HEK293 (cell line): ENCODE measurements at regions not wholly inside any gene's neighbourhood (a gene's known extent, or its start where the extent isn't known, plus 50 kb on each side); places are given as distances from the start of the nearest gene placed in this dataset.

Experiments
- CTCF ChIA-PET: fragments of 350-600 bp; formaldehyde crosslinking; extraction: SDS; loops from one replicate; lab custom pipeline; 2021; ENCODE audit warnings: antibody characterized with exemption; lab: Yijun Ruan, JAX
- POLR2A ChIA-PET: fragments of 300-600 bp; formaldehyde crosslinking; extraction: SDS; loops from one replicate; lab custom pipeline; 2020; ENCODE audit warnings: antibody characterized with exemption, inconsistent platforms; lab: Yijun Ruan, JAX
- H3K27ac ChIP-seq: fragments of 200-500 bp; sonication (Bioruptor generic); 2 replicates; pipeline ENCODE4 v1.5.1; 2014; ENCODE audit warnings: low read depth, low read length, control low read depth, inconsistent platforms; ENCODE audit errors: extremely low read depth
- H3K36me3 ChIP-seq, 2 experiments: fragments of 200-500 bp in 1 of 2; sonication (Bioruptor generic) in 1 of 2; 1 replicate in 1 of 2; 2 replicates in 1 of 2; pipeline ENCODE4 v1.5.1; 2014 to 2017; ENCODE audit warnings: inconsistent platforms in 2 of 2, low read length in 2 of 2; ENCODE audit not compliant: control insufficient read depth in 2 of 2, insufficient read depth in 1 of 2
- H3K4me1 ChIP-seq: fragments of 200-500 bp; sonication (Bioruptor generic); 2 replicates; pipeline ENCODE4 v1.5.1; 2014; ENCODE audit warnings: mild to moderate bottlenecking, low read length, inconsistent platforms; ENCODE audit not compliant: control insufficient read depth, insufficient read depth
- H3K4me3 ChIP-seq: 2 replicates; pipeline ENCODE4 v1.5.1; 2011; ENCODE audit warnings: low read depth, mild to moderate bottlenecking, control low read depth, low read length, moderate library complexity
- H3K9me3 ChIP-seq: fragments of 200-500 bp; sonication (Bioruptor generic); 2 replicates; pipeline ENCODE4 v1.5.1; 2014; ENCODE audit warnings: low read depth, low read length, inconsistent platforms; ENCODE audit not compliant: control insufficient read depth, insufficient read depth
- KLF10 ChIP-seq: fragments of 450-650 bp; IDR thresholded peaks from 2 replicates; pipeline ENCODE4 v1.5.1; 2018; ENCODE audit warnings: missing biosample characterization, mild to moderate bottlenecking, missing genetic modification characterization
- RBAK ChIP-seq: fragments of 450-650 bp; formaldehyde crosslinking; IDR thresholded peaks from 2 replicates; pipeline ENCODE4 v1.5.1; 2016; ENCODE audit warnings: missing biosample characterization, missing genetic modification characterization
- SALL2 ChIP-seq: fragments of 450-650 bp; formaldehyde crosslinking; IDR thresholded peaks from 2 replicates; pipeline ENCODE4 v1.5.0; 2017; ENCODE audit warnings: missing biosample characterization, mild to moderate bottlenecking, missing genetic modification characterization, borderline replicate concordance
- SCRT1 ChIP-seq: fragments of 450-650 bp; formaldehyde crosslinking; IDR thresholded peaks from 2 replicates; pipeline ENCODE4 v1.5.1; 2016; ENCODE audit warnings: missing biosample characterization, missing genetic modification characterization, borderline replicate concordance
- TCF7L2 ChIP-seq: IDR thresholded peaks from 2 replicates; pipeline ENCODE4 v1.6.1; 2011; ENCODE audit warnings: low read depth, mild to moderate bottlenecking, inconsistent platforms, low read length, moderate library complexity, borderline replicate concordance
- YY1 ChIP-seq: fragments of 450-650 bp; formaldehyde crosslinking; IDR thresholded peaks from 2 replicates; pipeline ENCODE4 v1.5.1; 2018; ENCODE audit warnings: missing biosample characterization, missing genetic modification characterization
- ZNF221 ChIP-seq: fragments of 450-650 bp; formaldehyde crosslinking; IDR thresholded peaks from 2 replicates; pipeline ENCODE4 v1.5.1; 2017; ENCODE audit warnings: missing biosample characterization, missing genetic modification characterization, borderline replicate concordance
- ZNF223 ChIP-seq: fragments of 450-650 bp; formaldehyde crosslinking; IDR thresholded peaks from 2 replicates; pipeline ENCODE4 v1.5.1; 2016; ENCODE audit warnings: missing biosample characterization, missing genetic modification characterization
- ZNF248 ChIP-seq: fragments of 450-650 bp; formaldehyde crosslinking; IDR thresholded peaks from 2 replicates; pipeline ENCODE4 v1.5.1; 2017; ENCODE audit warnings: missing biosample characterization, missing genetic modification characterization
- ZNF324 ChIP-seq: fragments of 450-650 bp; formaldehyde crosslinking; IDR thresholded peaks from 2 replicates; pipeline ENCODE4 v1.5.1; 2016; ENCODE audit warnings: missing biosample characterization, missing genetic modification characterization
- ZNF433 ChIP-seq: fragments of 450-650 bp; formaldehyde crosslinking; IDR thresholded peaks from 2 replicates; pipeline ENCODE4 v1.5.1; 2016; ENCODE audit warnings: missing biosample characterization, missing genetic modification characterization, low read depth
- ZNF473 ChIP-seq: fragments of 450-650 bp; formaldehyde crosslinking; IDR thresholded peaks from 2 replicates; pipeline ENCODE4 v1.5.1; 2017; ENCODE audit warnings: missing biosample characterization, missing genetic modification characterization
- ZNF549 ChIP-seq: fragments of 450-650 bp; IDR thresholded peaks from 2 replicates; pipeline ENCODE4 v1.5.1; 2018; ENCODE audit warnings: missing biosample characterization, missing genetic modification characterization, mild to moderate bottlenecking, inconsistent platforms, moderate library complexity
- ZNF555 ChIP-seq: fragments of 450-650 bp; formaldehyde crosslinking; conservative IDR thresholded peaks from 2 replicates; pipeline ENCODE4 v1.5.1; 2017; ENCODE audit warnings: missing biosample characterization, mild to moderate bottlenecking, missing genetic modification characterization, inconsistent platforms
- ZNF621 ChIP-seq: fragments of 450-650 bp; formaldehyde crosslinking; IDR thresholded peaks from 2 replicates; pipeline ENCODE4 v1.5.1; 2017; ENCODE audit warnings: missing biosample characterization, missing genetic modification characterization
- ZNF707 ChIP-seq: fragments of 450-650 bp; formaldehyde crosslinking; IDR thresholded peaks from 2 replicates; pipeline ENCODE4 v1.5.1; 2016; ENCODE audit warnings: missing biosample characterization, missing genetic modification characterization
- ZNF76 ChIP-seq: fragments of 450-650 bp; formaldehyde crosslinking; IDR thresholded peaks from 2 replicates; pipeline ENCODE4; 2016; ENCODE audit warnings: low read depth, missing biosample characterization, missing genetic modification characterization, borderline replicate concordance
- TF ChIP-seq, protein P1 (sequence below): fragments of 450-650 bp; formaldehyde crosslinking; IDR thresholded peaks from 2 replicates; pipeline ENCODE4 v1.5.1; 2016; ENCODE audit warnings: missing biosample characterization, missing genetic modification characterization
- TF ChIP-seq, protein P2 (sequence below): fragments of 450-650 bp; formaldehyde crosslinking; IDR thresholded peaks from 2 replicates; pipeline ENCODE4 v1.5.1; 2016; ENCODE audit warnings: missing biosample characterization, missing genetic modification characterization, low read depth
- TF ChIP-seq, protein P3 (sequence below): sonication (generic); formaldehyde crosslinking; IDR thresholded peaks from 2 replicates; pipeline ENCODE4 v1.8.1; 2022; ENCODE audit warnings: mild to moderate bottlenecking, moderate library complexity, missing genetic modification reagents
- TF ChIP-seq, protein P4 (sequence below): fragments of 450-650 bp; formaldehyde crosslinking; IDR thresholded peaks from 2 replicates; pipeline ENCODE4 v1.5.1; 2016; ENCODE audit warnings: missing biosample characterization, missing genetic modification characterization
- TF ChIP-seq, protein P5 (sequence below): fragments of 450-650 bp; formaldehyde crosslinking; conservative IDR thresholded peaks from 2 replicates; pipeline ENCODE4 v1.5.1; 2016; ENCODE audit warnings: low read depth, missing biosample characterization, missing genetic modification characterization

DNA sequence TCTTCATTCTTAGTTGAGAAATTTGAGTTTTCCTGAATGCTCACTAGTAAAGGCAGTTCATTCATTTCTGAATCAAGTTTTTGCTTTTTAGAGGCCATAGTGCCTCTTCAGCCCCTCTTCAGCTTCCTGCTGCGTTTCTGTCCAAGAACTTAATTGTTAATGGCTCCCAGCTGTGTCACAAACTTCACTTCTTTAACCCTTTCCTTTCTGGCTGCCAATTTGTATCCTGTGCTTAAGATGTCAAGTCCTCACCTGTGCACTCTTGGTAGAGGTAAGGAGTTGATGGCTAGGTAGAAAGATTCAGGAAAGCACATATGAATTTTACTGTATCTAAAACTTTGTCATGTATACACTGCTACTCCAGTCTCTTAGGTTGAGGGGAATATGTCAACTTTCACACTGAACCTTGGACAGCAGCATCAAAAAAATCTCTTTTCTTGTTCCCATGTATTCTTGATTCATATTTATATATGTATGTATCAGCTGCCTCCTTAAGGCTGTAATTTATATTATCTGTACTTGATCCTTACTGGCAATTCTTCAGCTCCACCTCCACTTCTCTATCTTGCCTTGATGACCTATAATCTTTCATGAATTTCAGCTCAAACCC is 612.8 kb downstream of the LMO4 start:
- Histone ChIP-seq H3K4me3 (no peak overlapping the region), H3K36me3 (no peaks in the 10 kb centered on the region), H3K9me3 (no peaks in the 10 kb centered on the region), H3K27ac (no peak overlapping the region), H3K4me1 (no peaks in the 10 kb centered on the region; the same call in 1 of the 2 replicates)
- ChIA-PET POLR2A (no interaction called here), CTCF (interaction anchor here (0.9 kb wide), 1 partner anchor 108 kb away, joined by 8 read pairs; no protein-coding TSS in a partner anchor)
- 0 out of 2 replicates have a peak, but pooled peaks have one; percentile 2 for TF ChIP-seq ZNF555
- TF ChIP-seq ZNF433 (tag by site-specific recombination): no peak
- no peak for TF ChIP-seq ZNF707 (tag by site-specific recombination)
- TF ChIP-seq ZNF76 (tag by site-specific recombination): no peak
- TF ChIP-seq TCF7L2: no peak
- TF ChIP-seq, protein P1, sequence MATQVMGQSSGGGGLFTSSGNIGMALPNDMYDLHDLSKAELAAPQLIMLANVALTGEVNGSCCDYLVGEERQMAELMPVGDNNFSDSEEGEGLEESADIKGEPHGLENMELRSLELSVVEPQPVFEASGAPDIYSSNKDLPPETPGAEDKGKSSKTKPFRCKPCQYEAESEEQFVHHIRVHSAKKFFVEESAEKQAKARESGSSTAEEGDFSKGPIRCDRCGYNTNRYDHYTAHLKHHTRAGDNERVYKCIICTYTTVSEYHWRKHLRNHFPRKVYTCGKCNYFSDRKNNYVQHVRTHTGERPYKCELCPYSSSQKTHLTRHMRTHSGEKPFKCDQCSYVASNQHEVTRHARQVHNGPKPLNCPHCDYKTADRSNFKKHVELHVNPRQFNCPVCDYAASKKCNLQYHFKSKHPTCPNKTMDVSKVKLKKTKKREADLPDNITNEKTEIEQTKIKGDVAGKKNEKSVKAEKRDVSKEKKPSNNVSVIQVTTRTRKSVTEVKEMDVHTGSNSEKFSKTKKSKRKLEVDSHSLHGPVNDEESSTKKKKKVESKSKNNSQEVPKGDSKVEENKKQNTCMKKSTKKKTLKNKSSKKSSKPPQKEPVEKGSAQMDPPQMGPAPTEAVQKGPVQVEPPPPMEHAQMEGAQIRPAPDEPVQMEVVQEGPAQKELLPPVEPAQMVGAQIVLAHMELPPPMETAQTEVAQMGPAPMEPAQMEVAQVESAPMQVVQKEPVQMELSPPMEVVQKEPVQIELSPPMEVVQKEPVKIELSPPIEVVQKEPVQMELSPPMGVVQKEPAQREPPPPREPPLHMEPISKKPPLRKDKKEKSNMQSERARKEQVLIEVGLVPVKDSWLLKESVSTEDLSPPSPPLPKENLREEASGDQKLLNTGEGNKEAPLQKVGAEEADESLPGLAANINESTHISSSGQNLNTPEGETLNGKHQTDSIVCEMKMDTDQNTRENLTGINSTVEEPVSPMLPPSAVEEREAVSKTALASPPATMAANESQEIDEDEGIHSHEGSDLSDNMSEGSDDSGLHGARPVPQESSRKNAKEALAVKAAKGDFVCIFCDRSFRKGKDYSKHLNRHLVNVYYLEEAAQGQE: peak; percentile 80
- TF ChIP-seq RBAK (tag by site-specific recombination): no peak
- TF ChIP-seq ZNF248 (tag by site-specific recombination): no peak
- TF ChIP-seq, protein P2, sequence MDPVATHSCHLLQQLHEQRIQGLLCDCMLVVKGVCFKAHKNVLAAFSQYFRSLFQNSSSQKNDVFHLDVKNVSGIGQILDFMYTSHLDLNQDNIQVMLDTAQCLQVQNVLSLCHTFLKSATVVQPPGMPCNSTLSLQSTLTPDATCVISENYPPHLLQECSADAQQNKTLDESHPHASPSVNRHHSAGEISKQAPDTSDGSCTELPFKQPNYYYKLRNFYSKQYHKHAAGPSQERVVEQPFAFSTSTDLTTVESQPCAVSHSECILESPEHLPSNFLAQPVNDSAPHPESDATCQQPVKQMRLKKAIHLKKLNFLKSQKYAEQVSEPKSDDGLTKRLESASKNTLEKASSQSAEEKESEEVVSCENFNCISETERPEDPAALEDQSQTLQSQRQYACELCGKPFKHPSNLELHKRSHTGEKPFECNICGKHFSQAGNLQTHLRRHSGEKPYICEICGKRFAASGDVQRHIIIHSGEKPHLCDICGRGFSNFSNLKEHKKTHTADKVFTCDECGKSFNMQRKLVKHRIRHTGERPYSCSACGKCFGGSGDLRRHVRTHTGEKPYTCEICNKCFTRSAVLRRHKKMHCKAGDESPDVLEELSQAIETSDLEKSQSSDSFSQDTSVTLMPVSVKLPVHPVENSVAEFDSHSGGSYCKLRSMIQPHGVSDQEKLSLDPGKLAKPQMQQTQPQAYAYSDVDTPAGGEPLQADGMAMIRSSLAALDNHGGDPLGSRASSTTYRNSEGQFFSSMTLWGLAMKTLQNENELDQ: no peak

DNA sequence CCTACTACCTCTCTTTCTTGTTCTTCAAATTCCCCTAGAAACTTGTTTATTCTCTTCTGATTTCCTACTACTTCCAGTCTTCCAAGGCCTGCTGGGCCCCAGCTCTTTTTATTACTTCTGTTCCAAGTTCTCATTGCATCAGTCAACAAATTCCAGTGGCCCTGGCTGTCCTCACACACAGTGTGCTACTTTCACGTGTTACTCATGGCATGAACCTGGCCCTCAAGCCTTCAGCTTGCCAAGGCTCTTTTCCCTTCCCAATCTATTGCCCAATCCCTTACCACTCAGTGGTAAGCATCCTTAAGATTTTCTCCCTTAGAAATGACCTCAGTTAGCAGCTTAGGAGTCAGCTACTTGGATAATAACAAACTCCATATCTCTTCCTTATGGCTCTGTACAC is 613.5 kb downstream of the LMO4 start:
- no peaks in the 10 kb centered on the region for H3K36me3 ChIP-seq
- CTCF ChIA-PET: no interaction called here
- H3K4me3 ChIP-seq: no peak overlapping the region
- H3K27ac ChIP-seq: no peak overlapping the region
- POLR2A ChIA-PET: no interaction called here
- H3K4me1 ChIP-seq: no peaks in the 10 kb centered on the region; the same call in 1 of the 2 replicates
- no peaks in the 10 kb centered on the region for H3K9me3 ChIP-seq
- TF ChIP-seq SCRT1 (no peak), ZNF707 (tag by site-specific recombination) (no peak), ZNF621 (tag by site-specific recombination) (no peak), ZNF473 (no peak), SALL2 (tag by site-specific recombination) (no peak), YY1 (tag by site-specific recombination) (no peak), ZNF324 (tag by site-specific recombination) (no peak), KLF10 (no peak), ZNF549 (tag by site-specific recombination) (no peak), ZNF223 (tag by site-specific recombination) (no peak), ZNF221 (tag by site-specific recombination) (no peak)
- TF ChIP-seq, protein P3, sequence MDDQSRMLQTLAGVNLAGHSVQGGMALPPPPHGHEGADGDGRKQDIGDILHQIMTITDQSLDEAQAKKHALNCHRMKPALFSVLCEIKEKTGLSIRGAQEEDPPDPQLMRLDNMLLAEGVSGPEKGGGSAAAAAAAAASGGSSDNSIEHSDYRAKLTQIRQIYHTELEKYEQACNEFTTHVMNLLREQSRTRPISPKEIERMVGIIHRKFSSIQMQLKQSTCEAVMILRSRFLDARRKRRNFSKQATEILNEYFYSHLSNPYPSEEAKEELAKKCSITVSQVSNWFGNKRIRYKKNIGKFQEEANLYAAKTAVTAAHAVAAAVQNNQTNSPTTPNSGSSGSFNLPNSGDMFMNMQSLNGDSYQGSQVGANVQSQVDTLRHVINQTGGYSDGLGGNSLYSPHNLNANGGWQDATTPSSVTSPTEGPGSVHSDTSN: no peak
- TF ChIP-seq, protein P4, sequence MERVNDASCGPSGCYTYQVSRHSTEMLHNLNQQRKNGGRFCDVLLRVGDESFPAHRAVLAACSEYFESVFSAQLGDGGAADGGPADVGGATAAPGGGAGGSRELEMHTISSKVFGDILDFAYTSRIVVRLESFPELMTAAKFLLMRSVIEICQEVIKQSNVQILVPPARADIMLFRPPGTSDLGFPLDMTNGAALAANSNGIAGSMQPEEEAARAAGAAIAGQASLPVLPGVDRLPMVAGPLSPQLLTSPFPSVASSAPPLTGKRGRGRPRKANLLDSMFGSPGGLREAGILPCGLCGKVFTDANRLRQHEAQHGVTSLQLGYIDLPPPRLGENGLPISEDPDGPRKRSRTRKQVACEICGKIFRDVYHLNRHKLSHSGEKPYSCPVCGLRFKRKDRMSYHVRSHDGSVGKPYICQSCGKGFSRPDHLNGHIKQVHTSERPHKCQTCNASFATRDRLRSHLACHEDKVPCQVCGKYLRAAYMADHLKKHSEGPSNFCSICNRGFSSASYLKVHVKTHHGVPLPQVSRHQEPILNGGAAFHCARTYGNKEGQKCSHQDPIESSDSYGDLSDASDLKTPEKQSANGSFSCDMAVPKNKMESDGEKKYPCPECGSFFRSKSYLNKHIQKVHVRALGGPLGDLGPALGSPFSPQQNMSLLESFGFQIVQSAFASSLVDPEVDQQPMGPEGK (tag by site-specific recombination): no peak
- TF ChIP-seq, protein P5, sequence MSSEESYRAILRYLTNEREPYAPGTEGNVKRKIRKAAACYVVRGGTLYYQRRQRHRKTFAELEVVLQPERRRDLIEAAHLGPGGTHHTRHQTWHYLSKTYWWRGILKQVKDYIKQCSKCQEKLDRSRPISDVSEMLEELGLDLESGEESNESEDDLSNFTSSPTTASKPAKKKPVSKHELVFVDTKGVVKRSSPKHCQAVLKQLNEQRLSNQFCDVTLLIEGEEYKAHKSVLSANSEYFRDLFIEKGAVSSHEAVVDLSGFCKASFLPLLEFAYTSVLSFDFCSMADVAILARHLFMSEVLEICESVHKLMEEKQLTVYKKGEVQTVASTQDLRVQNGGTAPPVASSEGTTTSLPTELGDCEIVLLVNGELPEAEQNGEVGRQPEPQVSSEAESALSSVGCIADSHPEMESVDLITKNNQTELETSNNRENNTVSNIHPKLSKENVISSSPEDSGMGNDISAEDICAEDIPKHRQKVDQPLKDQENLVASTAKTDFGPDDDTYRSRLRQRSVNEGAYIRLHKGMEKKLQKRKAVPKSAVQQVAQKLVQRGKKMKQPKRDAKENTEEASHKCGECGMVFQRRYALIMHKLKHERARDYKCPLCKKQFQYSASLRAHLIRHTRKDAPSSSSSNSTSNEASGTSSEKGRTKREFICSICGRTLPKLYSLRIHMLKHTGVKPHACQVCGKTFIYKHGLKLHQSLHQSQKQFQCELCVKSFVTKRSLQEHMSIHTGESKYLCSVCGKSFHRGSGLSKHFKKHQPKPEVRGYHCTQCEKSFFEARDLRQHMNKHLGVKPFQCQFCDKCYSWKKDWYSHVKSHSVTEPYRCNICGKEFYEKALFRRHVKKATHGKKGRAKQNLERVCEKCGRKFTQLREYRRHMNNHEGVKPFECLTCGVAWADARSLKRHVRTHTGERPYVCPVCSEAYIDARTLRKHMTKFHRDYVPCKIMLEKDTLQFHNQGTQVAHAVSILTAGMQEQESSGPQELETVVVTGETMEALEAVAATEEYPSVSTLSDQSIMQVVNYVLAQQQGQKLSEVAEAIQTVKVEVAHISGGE (tag by site-specific recombination): no peak
